ENCODE measurements at regions not wholly inside any gene's neighbourhood (a gene's known extent, or its start where the extent isn't known, plus 50 kb on each side); places are given as distances from the start of the nearest gene placed in this dataset.
"Not testable (repeated sequence)": the region's sequence is repeated elsewhere in the genome, so short reads cannot be mapped to it uniquely, and the experiment has no call there.

DNA sequence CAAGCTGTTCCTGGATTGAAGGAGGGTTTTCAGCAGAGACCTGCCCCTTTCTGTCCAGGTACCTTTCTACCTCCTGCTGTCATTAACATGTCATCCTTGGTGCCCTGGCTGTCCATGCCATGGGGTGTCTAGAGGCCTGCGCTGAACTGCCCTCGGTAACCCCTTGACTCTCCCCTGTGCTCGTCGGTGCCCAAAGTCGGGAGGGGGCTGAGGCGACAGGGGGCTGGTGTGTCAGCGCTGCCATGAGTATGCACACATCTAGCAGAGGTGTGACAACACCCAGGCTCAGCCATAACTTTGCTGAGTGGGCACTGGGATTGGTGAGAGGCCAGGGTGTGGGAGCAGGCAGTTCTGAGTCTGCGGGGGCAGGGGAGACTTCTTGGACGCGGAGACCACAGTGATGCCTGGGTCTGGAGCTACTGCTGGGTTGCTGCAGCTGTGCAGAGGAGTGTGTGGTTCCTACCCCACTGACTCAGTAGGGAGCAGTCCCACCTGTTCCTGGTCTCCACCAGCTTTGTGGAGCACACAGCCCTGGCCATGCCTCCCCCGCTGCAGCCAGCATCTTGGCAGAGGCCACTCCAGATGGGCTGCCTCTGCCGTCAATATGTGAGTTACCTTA is 376.2 kb upstream of the SEMA3C start:
- TF ChIP-seq, protein P1, sequence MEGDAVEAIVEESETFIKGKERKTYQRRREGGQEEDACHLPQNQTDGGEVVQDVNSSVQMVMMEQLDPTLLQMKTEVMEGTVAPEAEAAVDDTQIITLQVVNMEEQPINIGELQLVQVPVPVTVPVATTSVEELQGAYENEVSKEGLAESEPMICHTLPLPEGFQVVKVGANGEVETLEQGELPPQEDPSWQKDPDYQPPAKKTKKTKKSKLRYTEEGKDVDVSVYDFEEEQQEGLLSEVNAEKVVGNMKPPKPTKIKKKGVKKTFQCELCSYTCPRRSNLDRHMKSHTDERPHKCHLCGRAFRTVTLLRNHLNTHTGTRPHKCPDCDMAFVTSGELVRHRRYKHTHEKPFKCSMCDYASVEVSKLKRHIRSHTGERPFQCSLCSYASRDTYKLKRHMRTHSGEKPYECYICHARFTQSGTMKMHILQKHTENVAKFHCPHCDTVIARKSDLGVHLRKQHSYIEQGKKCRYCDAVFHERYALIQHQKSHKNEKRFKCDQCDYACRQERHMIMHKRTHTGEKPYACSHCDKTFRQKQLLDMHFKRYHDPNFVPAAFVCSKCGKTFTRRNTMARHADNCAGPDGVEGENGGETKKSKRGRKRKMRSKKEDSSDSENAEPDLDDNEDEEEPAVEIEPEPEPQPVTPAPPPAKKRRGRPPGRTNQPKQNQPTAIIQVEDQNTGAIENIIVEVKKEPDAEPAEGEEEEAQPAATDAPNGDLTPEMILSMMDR (IDR thresholded peaks at IDR 0.05; ENCODE audit: insufficient read depth, low read length, poor library complexity, severe bottlenecking) = no peak
- H3K36me3 ChIP-seq (ENCODE audit: control insufficient read depth, insufficient read depth, low read length) = no peaks in the 10 kb centered on the region

DNA sequence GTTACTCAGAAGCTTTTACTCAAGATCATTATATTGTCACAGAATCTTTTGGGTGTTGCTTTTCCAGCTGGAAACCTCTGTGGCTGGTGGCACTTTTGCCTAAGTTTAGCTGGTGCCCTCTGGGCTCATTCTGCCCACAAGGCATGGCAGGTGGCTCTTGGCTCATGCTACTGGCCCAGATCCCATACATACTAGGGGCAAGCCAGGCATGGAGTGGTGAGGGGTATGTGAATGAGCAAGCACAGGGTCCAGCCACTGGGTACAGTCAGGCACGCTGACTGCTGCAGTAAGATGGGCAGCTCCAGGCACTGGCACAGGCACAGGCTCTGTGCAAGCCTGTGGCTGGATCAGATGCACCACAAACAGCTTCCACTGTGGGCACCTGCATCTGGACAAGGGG is 375.0 kb upstream of the SEMA3C start:
- TF ChIP-seq, protein P1 (IDR thresholded peaks at IDR 0.05; ENCODE audit: insufficient read depth, low read length, poor library complexity, severe bottlenecking) = no peak
- H3K27me3 ChIP-seq (replicated peaks; ENCODE audit: control insufficient read depth, insufficient read depth, low read length) = no peaks in the 10 kb centered on the region
- no peaks in the 10 kb centered on the region for H3K36me3 ChIP-seq (ENCODE audit: control insufficient read depth, insufficient read depth, low read length)
- DNase-seq (ENCODE audit: extremely low read depth, insufficient read length) = no peak
- H3K4me3 ChIP-seq (replicated peaks; ENCODE audit: low read depth, low read length) = no peak overlapping the region

More for the DNA sequence above, 376.2 kb upstream of the SEMA3C start:
- Histone ChIP-seq H3K4me3 (replicated peaks; ENCODE audit: low read depth, low read length) (no peak overlapping the region), H3K27me3 (replicated peaks; ENCODE audit: control insufficient read depth, insufficient read depth, low read length) (no peaks in the 10 kb centered on the region)
- DNase-seq (ENCODE audit: extremely low read depth, insufficient read length) = no peak

DNA sequence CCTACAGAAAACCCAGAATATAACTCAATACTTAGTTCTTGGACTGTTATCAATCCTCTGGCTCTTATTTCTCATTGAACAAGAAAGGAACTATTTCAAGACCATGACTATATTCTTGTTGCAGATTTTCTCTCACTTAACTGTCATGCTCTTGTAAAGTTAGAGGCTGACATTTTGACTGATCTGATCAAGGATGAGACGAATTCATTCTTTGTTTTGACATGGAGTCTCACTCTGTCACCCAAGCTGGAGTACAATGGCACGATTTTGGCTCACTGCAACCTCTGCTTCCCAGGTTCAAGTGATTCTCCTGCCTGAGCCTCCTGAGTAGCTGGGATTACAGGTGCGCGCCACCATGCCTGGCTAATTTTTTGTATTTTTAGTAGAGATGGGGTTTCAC is 367.9 kb upstream of the SEMA3C start:
- not testable (repeated sequence) for DNase-seq (ENCODE audit: extremely low read depth, insufficient read length); H3K4me3 ChIP-seq (replicated peaks; ENCODE audit: low read depth, low read length); H3K27me3 ChIP-seq (replicated peaks; ENCODE audit: control insufficient read depth, insufficient read depth, low read length); H3K36me3 ChIP-seq (ENCODE audit: control insufficient read depth, insufficient read depth, low read length)

DNA sequence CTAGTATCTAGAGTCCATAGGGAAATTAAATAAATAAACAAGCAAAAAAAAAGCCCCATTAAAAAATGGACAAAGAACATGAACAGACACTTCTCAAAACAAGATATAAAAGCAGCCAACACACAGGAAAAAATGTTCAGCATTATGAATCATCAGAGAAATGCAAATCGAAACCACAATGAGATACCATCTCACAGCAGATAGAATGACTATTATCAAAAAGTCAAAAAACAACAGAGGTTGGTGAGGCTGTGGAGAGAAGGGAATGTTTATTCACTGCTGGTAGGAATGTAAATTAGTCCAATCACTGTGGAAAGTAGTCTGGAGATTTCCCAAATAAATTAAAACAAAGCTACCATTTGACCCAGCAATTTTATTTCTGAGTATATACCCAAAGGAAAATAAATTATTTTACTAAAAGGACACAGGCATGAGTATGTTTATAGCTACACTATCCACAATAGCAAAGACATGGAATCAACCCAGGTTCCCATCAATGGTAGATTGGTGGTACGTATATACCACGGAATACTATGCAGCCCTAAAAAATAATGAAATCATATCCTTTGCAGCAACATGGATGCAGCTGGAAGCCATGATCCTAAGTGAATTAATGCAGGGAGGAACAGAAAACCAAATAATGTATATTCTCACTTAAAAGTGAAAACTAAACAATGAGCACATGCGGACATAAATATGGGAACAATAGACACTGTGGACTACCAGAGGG is 366.5 kb upstream of the SEMA3C start:
- DNase-seq (ENCODE audit: extremely low read depth, insufficient read length) = no peak
- H3K4me3 ChIP-seq (replicated peaks; ENCODE audit: low read depth, low read length) = no peak overlapping the region
- H3K36me3 ChIP-seq (ENCODE audit: control insufficient read depth, insufficient read depth, low read length) = no peaks in the 10 kb centered on the region
- TF ChIP-seq, protein P1 (IDR thresholded peaks at IDR 0.05; ENCODE audit: insufficient read depth, low read length, poor library complexity, severe bottlenecking) = no peak
- no peaks in the 10 kb centered on the region for H3K27me3 ChIP-seq (replicated peaks; ENCODE audit: control insufficient read depth, insufficient read depth, low read length)

DNA sequence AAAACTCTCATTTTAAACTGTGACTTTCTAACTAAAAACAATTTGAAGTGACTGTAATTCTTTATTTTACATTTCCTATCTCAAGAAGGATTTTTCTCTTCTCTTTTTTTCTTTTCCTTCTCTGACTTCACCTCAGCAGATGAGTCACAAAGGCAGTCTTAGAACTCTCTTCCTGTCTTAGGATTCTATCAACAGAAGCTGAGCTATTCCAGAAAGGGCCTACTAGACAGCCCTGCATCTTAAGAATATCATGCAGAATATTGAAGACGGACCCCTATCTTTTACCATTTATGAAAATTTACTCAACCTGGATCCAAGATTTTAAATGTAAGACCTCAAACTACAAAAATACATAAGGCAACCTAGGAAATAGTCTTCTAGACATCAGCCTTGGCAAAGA is 365.7 kb upstream of the SEMA3C start:
- Histone ChIP-seq H3K4me3 (replicated peaks; ENCODE audit: low read depth, low read length) (no peak overlapping the region), H3K27me3 (replicated peaks; ENCODE audit: control insufficient read depth, insufficient read depth, low read length) (no peaks in the 10 kb centered on the region), H3K36me3 (ENCODE audit: control insufficient read depth, insufficient read depth, low read length) (no peaks in the 10 kb centered on the region)
- DNase-seq (ENCODE audit: extremely low read depth, insufficient read length) = no peak
- TF ChIP-seq, protein P1 (IDR thresholded peaks at IDR 0.05; ENCODE audit: insufficient read depth, low read length, poor library complexity, severe bottlenecking) = no peak

DNA sequence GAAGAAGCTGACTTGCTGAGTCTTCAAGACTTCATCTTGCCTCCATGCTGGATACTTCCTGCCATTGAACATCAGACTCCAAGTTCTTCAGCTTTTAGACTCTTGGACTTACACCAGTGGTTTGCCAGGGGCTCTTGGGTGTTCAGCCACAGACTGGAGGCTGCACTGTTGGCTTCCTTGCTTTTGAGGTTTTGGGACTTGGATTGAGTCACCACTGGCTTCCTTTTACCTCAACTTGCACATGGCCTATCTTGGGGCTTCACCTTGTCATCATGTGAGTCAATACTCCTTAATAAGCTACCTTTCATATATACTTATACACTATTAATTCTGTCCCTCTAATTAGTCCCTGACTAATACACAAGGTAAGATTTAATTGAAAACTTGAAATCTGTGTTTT is 361.7 kb upstream of the SEMA3C start:
- TF ChIP-seq, protein P1 (IDR thresholded peaks at IDR 0.05; ENCODE audit: insufficient read depth, low read length, poor library complexity, severe bottlenecking) = no peak
- Histone ChIP-seq H3K36me3 (ENCODE audit: control insufficient read depth, insufficient read depth, low read length) (no peaks in the 10 kb centered on the region), H3K27me3 (replicated peaks; ENCODE audit: control insufficient read depth, insufficient read depth, low read length) (no peaks in the 10 kb centered on the region), H3K4me3 (replicated peaks; ENCODE audit: low read depth, low read length) (no peak overlapping the region)
- no peak for DNase-seq (ENCODE audit: extremely low read depth, insufficient read length)

Data from GM06990 (cell line).